Stimulated activated CD4-positive, alpha-beta T cell treated with anti-CD3 and anti-CD28 coated beads, Interleukin-12 subunit alpha, Interleukin-12 subunit beta, amount 100 ng/mL, for 24 hours (primary cell): ENCODE measurements at regions not wholly inside any gene's neighbourhood (a gene's known extent, or its start where the extent isn't known, plus 50 kb on each side); places are given as distances from the start of the nearest gene placed in this dataset.

Source experiments
- DNase-seq, 2 experiments: peaks; one replicate each; pipeline ENCODE4 v3.0.0-alpha.2; 2020; ENCODE audit warnings: low read depth in 2 of 2

DNA sequence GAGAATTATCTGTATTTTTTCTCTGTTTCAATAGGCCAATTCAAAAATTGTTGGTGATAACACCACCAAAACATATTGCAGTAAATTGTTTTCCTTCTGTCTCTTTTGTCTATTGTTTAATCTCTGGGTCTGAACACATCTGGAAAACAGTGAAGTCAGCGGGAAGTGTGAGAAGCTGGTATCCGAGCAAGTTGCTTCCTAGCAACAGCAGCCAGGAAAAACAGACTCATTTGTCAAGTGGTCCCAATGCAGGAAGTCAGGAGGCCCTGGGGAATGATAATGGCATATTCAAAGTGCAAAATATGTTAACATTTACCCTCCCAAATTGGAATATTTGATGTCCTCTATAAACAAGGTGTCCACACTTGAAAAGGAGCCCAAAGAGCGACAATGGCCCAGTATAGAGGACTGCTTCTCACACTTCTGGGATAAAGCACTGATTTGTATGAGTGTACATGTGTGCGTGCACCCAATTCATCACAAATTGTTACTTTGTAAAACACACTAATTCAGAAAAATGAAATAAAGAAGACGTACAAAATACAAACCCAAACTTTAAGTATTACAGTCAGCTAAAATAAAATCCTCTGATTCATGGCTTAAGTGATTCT, 515.0 kb downstream of the TBC1D4 start:
- DNase-seq: no peak

DNA sequence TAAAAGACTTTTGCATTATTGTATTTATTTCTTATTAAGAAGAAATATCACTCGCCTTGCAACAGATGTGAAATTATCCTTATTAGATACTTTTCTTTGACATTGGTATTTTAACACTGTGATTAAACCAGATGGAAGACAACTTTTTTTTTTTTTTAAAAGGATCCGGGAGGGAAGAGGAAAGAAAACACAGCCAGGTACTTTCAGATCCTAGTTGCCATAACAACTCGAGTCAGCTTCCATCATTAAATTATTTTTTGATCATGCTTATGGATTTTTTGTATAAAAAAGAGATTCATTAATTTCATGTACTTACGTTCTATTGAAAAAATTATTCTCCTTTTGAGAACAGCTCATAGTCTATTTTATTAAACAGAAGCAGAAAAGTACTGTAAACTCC, 515.7 kb downstream of the TBC1D4 start:
- DNase-seq: no peak

DNA sequence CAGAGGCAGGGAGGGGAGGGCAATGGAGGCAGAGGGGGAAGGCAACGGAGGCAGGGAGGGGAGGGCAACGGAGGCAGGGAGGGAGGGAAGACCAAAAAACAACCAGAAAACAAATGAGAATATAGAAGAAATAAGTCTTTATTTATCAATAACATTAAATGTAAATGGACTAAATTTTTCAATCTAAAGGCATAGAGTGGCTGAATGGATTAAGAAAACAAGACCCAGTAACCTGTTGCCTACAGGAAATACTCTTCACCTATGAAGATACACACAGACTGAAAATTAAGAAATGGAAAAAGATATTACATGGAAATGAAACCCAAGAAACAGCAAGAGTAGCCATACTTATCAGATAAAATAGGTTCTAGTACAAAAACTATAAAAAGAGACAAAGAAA, 536.3 kb downstream of the TBC1D4 start:
- no peak for DNase-seq

DNA sequence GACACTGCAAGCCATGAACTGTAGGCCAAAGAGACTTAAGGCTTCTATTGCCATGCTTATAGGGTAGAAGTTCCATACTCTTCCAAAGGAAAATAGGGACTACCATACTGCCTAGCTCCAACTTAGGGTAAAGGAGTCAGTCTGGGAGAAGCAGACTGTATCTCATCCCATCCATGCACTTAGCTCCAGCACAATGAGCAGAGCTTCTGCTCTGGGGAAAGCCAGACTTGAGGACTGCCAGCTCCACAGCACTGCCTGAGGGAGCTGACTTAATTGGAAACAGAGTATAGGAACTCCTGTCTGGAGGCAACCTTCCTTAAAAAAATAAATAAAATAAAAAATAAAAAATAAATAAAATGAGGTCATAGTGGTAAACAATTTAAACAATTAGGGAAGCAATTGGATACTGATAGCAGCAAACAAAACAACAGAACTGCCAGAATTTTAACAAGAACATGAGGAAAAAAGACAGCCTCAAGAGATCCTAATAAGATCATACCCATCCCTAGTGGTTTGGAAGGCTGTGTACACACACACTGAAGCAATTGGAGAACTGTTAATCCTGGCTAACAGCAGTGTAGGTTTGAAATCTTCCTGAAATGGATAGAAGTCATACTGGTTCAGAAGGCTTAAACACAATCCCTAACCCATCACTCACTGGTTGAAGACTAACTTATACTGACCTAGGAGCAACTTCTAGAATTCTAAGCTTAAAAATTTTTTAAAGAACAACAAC, 550.1 kb downstream of the TBC1D4 start:
- no peak for DNase-seq

DNA sequence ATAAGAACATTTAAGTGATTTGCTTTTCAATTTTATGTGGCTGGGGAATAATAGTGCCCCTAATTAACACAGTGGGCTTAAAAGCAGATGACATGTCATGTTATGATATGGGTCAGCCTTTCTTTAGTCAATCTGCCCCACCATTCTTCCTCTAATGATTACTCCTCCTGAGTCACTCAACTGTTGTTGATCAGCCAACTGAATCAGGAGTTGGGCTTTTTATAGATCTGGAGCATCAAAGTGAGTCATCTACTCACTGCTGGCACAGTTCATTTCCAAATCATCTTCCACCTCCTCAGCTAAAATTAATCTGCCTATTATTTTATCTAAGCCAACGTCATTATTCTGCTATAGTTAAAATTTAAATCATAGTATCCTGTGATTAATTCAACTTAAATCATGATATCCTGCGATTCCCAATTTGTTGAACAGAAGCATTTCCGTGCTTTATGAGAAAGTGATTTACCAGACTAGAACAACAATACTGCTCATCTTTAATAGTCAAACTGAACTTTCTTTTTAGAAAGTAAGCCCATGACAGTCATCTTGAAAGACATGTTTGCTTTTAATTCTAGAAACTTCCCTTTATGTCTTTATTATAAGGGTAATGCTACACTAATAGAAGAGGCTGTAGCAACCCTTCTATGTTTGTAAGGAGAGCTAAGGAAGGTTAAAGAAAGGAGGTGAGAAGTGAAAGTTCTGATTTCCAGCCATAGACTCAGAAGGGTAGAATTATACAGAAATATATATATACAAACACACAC, 551.4 kb downstream of the TBC1D4 start:
- DNase-seq: no peak

DNA sequence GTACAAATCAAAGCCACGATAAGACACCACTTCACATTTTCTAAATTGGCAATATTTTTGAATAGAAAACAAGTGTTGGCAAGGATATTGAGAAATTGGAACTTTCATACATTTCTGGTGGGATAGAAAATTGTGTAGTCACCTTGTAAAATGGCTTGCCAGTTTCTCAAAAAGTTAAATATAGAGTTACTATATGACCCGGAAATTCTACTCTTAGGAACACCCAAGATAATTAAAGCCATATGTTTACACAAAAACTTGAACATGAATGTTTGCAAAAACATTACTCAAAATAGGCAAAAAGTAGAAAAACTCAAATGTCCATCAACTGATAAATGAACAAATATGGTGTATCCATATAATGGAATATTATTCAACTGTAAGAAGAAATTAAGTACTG, 552.5 kb downstream of the TBC1D4 start:
- DNase-seq: no peak

DNA sequence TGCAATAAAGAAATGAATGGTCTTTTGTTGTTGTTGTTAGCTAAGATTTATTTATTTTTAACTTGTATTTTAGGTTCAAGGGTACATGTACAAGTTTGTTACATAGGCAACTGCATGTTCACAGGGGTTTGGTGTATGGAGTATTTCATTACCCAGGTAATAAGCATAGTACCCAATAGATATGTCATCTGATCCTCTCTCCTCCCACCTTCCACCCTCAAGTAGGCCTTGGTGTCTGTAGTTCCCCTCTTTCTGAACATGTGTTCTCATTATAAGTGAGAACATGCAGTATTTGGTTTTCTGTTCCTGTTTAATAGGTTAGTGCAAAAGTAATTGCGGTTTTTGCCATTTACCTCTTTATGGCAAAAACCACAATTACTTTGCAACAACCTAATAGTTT, 554.1 kb downstream of the TBC1D4 start:
- DNase-seq: no peak

DNA sequence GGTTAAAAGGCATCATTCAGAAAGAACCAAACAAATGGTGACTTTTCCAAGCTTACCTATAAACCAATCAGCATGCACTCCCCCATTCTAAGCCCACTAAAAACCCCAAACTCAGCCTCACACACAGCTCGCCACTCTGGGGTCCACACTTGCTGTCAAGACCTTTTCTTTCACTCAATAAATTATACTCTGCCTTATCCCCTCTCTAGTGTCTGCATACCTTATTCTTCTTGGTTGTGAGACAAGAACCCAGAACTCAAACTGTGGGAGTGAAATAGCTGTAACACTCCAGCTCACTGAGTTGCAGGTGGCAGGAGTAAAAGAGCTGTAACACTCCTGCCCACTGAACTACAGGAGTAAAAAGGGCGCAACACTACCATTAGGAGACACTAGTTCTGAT, 559.0 kb downstream of the TBC1D4 start:
- DNase-seq: no peak

DNA sequence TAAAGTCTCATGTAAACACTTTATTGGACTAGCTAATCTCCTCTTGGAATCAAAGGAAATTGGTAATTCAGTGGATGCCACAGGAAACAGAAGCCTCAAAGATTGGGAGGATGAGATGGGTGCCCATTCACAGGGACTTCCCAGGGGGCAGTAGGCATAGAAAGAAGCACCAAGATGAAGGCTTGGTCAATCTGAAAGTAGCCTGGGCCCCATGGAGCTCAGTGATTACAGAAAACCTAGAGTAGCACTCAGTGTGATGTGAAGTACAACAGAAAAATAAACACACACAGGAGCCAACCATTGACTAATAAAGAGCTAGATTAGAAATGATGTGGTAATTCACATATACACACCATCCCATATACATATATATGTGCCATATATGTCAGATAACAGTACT, 560.6 kb downstream of the TBC1D4 start:
- no peak for DNase-seq

DNA sequence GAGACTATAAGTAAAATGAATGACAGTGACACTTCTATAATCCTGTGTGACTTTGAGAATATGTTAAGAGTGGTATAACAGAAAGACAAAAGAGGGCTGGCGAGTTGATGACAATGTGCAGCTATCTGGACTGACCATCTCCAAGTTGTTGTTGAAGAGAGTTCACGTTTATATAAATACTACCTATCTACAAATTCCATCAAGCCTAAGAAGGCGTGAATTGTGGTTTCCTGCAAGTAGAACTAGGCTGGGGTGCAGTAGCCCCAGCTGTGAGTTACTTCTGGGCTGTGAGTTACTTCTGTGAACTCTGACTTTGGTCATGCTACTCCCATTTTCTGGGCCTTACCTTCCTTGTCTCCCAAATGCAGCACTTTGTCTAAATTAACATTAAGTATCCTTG, 561.0 kb downstream of the TBC1D4 start:
- no peak for DNase-seq

DNA sequence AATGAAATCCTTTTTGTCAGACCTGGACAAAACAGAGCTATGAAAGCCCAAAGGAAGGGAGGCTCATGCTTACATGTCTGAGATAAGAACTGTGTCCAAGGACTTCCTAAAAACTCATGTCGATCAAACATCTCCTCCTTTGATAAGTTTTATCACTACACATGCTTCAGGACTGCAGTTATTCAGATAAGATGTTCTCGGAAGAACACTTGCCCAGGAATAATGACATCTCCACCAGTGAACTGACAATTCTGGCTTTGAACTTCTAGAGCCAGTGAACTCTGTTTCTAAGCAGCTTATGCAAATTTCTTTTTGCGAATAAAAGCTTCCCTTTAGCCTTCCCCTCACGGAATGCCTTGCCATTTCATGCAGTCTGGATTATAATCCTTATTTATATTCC, 561.6 kb downstream of the TBC1D4 start:
- no peak for DNase-seq

DNA sequence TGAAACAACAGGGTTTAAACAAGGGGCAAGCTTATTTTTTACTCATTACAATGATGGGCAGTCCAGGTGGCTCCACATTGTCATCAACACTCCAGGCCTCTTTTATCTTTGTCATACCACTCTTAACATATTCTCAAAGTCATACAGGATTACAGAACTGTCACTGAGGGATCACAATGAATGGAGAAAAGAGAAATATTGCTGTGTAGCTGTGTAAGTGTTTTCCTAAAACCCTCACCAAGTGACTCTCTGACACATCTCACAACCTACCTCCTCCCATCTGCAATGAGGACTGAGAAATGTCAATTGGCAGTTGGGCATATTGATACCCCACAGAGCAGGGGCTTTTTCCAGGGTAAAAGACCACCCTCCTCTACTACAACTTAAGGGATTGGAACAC, 562.1 kb downstream of the TBC1D4 start:
- DNase-seq: no peak

DNA sequence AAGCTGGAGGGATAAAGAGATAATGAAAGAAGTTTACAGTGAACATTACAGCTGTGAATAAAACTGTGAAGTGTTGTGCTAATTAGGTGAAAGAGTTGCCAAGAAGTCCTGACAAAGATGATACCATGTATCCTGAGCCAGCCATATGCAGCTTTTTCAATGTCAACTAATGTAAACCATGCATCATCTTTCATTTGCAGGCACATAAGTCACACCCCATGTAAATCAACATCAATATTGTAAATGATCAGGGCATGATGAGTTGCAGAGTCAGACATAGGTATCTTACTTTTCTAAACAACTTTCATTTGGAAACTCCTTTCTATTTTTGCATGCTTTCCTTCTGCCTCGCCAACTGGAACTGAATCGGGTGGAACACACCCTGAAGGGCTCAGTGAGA, 569.1 kb downstream of the TBC1D4 start:
- no peak for DNase-seq

DNA sequence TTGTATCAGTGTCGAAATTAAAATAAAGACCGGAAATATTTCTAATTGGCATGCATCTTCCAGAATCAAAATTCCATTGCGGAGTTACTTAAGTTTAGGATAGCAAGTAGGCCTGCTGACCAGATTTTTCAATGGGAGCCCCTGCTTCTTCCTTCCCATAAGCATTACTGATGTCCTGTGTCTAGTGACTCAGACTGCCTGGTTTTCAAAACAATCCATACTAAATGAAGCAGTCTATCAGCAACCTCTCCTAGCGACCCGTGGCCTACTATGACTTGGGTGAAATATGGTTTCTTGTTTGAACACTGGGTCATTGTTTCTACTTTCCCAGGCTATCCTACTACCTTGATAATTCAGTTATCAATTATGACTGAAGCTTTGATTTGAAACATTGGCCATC, 571.6 kb downstream of the TBC1D4 start:
- DNase-seq: no peak

DNA sequence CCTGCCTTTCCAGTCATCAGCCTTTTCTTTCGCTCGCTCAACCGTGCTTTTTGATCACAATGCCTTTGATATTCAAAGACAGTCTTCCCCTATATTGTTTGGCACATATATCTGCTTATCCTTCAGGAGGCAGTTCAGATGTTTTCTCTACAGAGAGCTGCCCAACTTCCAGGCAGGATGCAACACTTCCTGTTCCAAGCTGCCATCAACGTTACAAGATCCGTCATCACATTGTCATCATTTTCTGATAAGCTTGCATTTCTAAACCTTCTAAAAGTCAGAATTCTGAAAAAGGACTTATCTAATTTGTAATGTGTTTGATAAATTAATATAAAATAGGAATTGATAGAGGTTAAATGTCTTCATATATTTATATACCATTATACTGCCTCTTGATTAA, 574.2 kb downstream of the TBC1D4 start:
- no peak for DNase-seq

DNA sequence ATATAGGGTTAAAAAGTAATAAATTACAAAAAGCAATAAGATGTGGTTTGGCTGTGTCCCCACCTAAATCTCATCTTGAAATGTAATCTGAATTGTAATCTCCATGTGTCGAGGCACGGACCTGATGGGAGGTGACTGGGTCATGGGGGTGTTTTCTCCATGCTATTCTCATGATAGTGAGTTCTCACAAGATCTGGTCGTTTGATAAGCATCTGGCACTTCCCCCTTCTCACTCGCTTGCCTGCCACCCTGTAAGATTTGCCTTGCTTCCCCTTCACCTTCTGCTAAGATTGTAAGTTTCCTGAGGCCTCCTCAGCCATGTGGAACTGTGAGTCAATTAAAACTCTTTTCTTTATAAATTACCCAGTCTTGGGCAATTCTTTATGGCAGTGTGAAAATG, 577.4 kb downstream of the TBC1D4 start:
- DNase-seq: no peak

DNA sequence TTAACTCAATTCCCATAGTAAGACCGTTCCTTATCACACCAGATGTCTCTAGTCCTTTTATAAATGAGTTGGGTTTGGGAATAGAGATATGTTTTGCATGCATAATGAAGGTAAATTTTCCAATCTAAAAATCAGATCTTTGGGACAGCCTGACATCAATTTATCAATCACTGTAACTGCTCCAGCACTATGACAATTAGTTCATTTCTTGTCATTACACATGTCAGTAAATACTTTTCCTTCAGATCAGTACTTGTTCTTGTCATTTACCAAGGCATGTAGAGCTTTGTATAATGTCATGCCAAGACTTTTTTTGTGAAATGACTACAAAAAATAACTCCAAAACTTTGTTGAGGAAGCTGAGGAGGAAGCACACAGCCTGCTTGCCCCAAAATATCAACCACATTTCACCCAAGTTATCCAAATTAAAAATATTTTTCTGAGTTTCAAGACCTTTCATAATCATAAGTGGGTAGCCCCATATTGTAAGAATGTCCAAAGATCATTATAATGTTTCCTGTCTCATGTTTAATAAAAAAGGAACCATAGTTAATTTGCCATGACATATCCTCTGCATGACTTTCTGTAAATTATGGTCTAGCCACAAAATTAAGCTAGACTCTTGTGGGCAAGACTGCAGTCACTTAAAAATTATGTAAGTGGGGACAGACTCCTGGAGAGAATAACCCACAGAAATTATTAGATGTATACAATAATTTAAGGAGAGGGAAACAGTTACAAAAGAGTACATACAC, 586.8 kb downstream of the TBC1D4 start:
- no peak for DNase-seq

DNA sequence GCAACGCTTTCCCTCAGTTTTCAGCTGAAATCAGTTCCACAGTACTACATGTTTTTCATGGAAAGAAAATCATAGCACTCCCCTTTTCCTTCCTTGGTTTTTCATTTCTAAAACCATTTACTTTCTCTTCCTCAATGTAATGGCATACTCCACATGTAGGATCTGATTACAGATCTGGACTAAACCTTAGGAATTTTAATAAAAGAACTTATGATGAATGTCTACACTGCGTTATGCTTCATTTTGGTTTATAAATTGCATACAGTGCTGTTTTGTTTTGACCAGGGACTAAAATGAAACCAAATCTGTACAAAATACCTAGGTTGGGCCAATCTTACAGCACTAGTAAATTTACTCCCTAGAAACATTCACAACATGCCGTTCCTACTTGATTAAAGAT, 589.9 kb downstream of the TBC1D4 start:
- no peak for DNase-seq

DNA sequence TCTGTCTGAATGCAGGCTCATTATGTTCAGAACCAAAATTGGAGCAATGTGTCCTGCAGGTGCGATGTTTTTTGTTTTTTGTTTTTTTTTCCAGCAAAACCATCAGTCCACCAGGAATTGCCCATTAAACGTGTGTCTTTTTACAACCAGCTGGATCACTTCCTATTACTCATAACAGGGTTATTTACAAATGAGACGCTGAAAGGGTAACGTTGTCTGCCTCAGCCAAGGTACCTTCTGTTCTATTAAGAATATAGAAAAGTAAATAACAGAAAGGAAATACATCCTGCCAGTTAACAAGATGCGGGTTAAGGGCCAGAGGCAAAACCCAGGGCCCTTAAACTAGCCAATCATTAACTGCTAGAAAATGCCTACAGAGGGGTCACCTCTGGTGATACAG, 590.4 kb downstream of the TBC1D4 start:
- no peak for DNase-seq

DNA sequence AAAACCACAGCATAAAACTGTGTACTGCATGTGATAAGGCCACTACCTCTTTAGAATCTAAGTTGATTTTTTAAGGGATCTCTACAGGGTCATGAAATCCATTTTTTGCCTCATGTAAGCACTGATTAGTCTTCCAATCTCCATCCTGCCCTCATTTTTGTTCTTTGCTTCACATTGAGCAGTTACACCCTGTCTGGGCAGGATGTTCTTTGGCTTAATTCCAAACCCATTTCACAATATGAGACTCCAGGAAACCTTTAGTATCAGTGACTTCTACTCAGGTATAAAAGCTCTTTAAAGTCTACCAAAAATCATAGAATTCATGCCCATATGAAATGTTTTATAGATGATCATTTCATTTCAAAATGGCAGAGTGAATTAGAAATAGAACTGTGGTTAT, 592.6 kb downstream of the TBC1D4 start:
- no peak for DNase-seq

DNA sequence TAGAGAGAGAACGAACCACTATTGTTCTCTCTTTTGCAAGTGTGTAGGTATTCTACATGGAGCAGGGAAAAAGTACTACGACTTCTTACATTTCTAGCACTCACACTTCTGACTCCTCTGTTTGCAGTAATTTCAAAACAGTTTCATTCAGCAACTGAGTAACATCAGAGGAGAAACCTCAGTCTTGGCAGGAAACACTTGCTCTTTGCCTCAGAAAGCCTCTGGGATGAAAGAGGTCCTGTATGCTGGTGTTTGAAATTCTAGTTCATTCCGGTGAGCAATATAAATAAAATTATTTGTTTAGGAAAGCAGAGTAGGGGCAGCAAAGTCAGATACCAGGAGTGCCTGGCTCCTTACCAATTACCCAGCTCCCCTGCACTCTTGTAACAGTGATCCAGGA, 595.5 kb downstream of the TBC1D4 start:
- no peak for DNase-seq

DNA sequence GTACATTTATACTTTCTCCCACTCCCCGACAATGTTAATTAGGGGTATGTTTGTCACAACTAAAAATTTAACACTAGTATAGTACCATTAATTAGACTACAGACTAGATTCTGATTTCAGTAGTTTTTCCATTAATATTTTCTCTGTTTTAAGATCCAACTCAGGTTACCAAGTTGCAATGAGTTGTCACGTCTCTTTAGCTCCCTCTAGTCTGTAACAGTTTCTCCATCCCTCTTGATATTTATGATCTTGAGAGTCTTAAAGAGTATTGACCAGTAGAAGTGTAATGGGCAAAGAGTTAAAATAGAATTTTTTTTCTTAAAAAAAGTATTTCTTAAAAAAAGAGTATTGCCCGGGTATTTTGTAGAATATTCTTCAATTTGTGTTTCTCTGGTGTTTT, 598.1 kb downstream of the TBC1D4 start:
- DNase-seq: no peak
